ENCODE measurements at regions not wholly inside any gene's neighbourhood (a gene's known extent, or its start where the extent isn't known, plus 50 kb on each side); places are given as distances from the start of the nearest gene placed in this dataset.

DNA sequence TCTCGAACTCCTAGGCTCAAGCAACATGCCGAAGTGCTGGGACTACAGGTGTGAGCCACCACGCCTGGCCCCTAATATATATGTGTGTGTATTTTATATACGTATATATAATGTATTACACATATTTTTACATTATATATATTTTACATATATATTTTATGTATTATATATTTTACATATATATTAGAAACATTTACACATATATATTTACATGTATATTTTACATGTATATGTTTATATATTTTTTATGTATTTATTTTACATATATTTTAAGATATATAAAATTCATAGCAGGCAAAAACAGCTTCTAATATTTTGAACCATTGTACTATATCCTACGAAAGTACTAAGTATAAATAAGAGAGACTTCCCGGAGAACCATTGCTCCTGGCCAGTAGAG lies 455.1 kb downstream of the XYLT1 start:
- TF ChIP-seq CTCF (IDR thresholded peaks at IDR 0.05; ENCODE audit: extremely low read depth, insufficient read depth, missing control alignments): no peak
- in situ Hi-C loops (cut with MboI; ENCODE audit: low pct_unique_long_range_greater_than_20kb, low sequenced_read_pairs, unreplicated experiment): no loop called here
- DNase-seq (ENCODE audit: low spot score): no peak

DNA sequence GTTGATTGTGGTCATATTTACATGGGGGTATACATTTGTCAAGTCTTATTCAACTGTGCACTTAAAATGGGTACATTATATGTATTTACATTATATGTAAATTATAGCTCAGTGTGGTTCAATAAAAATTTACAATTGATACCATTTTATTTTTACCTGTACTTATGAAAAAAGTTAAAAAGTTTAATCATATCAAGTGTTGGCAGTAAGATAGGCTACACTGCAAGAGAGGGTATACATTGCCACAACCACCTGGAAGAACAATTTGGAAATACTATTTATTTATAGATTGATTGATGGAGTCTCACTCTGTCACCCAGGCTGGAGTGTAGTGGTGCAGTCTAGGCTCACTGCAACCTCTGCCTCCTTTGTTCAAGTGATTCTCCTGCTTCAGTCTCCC lies 453.3 kb downstream of the XYLT1 start:
- in situ Hi-C loops (cut with MboI; ENCODE audit: low pct_unique_long_range_greater_than_20kb, low sequenced_read_pairs, unreplicated experiment): no loop called here
- TF ChIP-seq CTCF (IDR thresholded peaks at IDR 0.05; ENCODE audit: extremely low read depth, insufficient read depth, missing control alignments): no peak
- DNase-seq (ENCODE audit: low spot score): no peak

DNA sequence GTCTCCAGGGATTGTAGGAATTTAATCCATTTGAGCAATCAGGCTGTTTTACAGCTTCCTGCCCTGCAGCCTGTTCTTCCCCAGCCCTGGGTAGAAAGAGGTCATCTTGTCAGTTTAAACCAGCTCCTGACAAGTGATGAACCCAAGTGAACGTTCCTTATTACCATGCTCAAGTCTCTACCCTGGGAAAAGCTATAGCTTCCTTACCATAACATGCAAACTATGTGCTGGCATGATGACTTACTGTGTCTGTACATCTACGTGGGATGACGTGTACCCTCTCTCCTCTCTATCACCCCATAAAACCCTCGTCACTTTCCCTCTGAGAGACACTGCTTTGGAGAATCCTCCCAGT lies 452.2 kb downstream of the XYLT1 start:
- no peak for DNase-seq (ENCODE audit: low spot score)
- TF ChIP-seq CTCF (IDR thresholded peaks at IDR 0.05; ENCODE audit: extremely low read depth, insufficient read depth, missing control alignments): no peak
- in situ Hi-C loops (cut with MboI; ENCODE audit: low pct_unique_long_range_greater_than_20kb, low sequenced_read_pairs, unreplicated experiment): no loop called here

DNA sequence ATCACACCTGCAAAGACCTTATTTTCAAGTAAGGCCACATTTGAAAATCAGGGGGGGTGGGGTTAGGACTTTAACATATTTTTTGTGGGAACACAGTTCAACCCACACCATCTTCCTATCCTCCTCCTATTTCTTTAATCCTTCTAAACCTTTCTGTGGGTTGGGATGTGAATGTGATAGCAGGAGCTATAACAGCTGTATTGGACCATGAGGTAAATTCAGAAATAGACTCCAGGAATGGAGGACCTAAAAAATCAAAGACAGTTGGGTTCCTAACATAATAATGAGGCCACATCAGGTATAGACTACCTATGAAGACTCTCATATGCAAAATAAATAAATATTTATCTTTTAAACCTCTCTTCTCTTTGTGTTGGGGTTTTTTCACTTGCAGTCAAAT lies 451.4 kb downstream of the XYLT1 start:
- no peak for TF ChIP-seq CTCF (IDR thresholded peaks at IDR 0.05; ENCODE audit: extremely low read depth, insufficient read depth, missing control alignments)
- DNase-seq (ENCODE audit: low spot score): no peak

GRCh38 chr16:17023606-17024005 lies 447.2 kb downstream of the XYLT1 start:
- TF ChIP-seq CTCF (IDR thresholded peaks at IDR 0.05; ENCODE audit: extremely low read depth, insufficient read depth, missing control alignments): no peak
- no peak for DNase-seq (ENCODE audit: low spot score)
- in situ Hi-C loops (cut with MboI; ENCODE audit: low pct_unique_long_range_greater_than_20kb, low sequenced_read_pairs, unreplicated experiment): no loop called here

More for the DNA sequence above, 451.4 kb downstream of the XYLT1 start:
- in situ Hi-C loops (cut with MboI; ENCODE audit: low pct_unique_long_range_greater_than_20kb, low sequenced_read_pairs, unreplicated experiment): no loop called here

DNA sequence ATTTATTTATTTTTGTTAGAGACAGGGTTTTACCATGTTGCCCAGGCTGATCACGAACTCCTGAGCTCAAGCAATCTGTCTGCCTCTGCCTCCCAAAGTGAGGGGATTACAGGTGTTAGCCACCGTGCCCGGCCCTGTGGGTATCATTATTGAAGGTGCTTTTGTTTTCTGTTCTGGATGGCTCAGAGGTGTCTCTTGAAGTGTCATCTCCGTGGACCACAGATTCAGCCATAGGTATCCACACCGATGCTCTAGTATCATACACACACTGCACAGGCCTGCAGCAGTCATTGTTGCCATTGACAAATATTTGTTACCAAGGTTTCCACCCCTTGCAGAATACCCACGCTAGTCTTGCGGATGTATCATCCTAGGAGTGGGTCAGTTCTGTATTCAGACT lies 446.2 kb downstream of the XYLT1 start:
- DNase-seq (ENCODE audit: low spot score): no peak
- TF ChIP-seq CTCF (IDR thresholded peaks at IDR 0.05; ENCODE audit: extremely low read depth, insufficient read depth, missing control alignments): no peak
- in situ Hi-C loops (cut with MboI; ENCODE audit: low pct_unique_long_range_greater_than_20kb, low sequenced_read_pairs, unreplicated experiment): no loop called here

DNA sequence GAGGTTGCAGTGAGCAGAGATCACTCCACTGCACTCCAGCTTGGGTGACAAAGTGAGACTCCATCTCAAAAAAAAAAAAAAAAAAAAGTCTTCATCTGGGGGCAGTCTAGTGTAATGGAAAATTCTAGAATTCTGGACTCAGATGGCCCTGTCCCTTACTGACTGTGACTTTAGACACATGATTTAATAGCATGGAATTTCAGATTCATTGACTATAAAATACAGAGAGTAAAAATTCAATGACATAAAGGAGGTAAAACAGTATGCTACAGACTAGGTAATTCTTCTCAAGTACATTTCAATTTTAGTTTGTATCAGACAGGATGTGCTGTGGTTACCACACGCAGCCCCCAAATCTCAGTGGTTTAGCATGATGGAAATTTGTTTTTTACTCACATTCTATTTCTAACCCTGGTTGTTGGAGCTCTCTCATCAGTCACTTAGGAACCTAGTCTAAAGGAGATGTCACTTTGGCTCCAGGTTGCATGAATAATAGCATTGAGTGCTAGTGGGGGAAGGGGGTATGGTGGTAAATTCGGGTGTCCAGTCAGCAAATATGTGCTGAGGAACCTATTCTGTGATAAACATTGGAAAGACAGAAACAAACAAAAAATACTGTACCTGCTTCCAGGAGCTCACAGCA lies 444.0 kb downstream of the XYLT1 start:
- DNase-seq (ENCODE audit: low spot score): peak; percentile 42
- in situ Hi-C loops (cut with MboI; ENCODE audit: low pct_unique_long_range_greater_than_20kb, low sequenced_read_pairs, unreplicated experiment): no loop called here
- TF ChIP-seq CTCF (IDR thresholded peaks at IDR 0.05; ENCODE audit: extremely low read depth, insufficient read depth, missing control alignments): no peak

Data from GM13977 (cell line).